HL-60 (cell line): ENCODE measurements at regions not wholly inside any gene's neighbourhood (a gene's known extent, or its start where the extent isn't known, plus 50 kb on each side); places are given as distances from the start of the nearest gene placed in this dataset.

Experiments used
- GABPA ChIP-seq: IDR thresholded peaks from 2 replicates; pipeline ENCODE4 v1.6.1; 2012; ENCODE audit warnings: low read depth
- POLR2AphosphoS5 ChIP-seq: IDR thresholded peaks from 2 replicates; pipeline ENCODE4 v1.6.1; 2012; ENCODE audit warnings: low read depth
- SPI1 ChIP-seq: IDR thresholded peaks from 2 replicates; pipeline ENCODE4 v1.6.1; 2012; ENCODE audit warnings: low read depth, mild to moderate bottlenecking, borderline replicate concordance

GRCh38 chr9:115591584-115591984, 473.6 kb upstream of the TNC start:
- TF ChIP-seq POLR2AphosphoS5 (no peak), SPI1 (no peak), GABPA (no peak)
